ENCODE measurements at regions not wholly inside any gene's neighbourhood (a gene's known extent, or its start where the extent isn't known, plus 50 kb on each side); places are given as distances from the start of the nearest gene placed in this dataset.
A peak's percentile ranks its signal among the peaks of the same experiment; 100 is the strongest.

DNA sequence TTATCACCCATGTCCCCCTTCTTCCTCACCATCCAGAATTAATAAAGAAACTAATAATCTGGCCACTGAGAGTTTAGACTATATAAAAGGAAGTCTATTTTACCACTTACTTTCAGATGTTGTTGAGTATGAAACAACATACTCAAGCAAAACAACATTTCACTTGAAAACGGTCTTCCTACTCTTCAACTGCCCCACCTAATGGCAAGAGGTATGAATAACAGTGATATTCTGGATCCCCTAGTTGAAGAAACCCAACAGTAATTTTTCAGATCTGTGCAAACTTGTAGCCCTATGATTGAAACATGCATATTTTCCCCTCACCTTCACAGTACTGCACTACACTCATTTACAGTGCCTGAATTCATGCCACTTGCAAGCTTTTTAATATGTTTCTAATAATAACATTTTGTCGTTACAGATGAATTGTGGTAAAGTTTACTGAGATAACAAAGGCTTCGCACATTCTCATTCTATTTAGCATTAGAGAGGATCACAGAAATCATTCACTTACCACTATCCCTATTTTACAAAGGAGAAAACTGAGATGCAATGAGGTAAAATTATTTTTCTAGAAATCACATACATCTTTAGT is 267.9 kb upstream of the PDE4D start:
- Histone ChIP-seq H3K4me1 (ENCODE audit: insufficient read depth, low read length) (no peaks in the 10 kb centered on the region), H3K4me2 (ENCODE audit: low read depth, low read length) (no peak overlapping the region), H2AFZ (ENCODE audit: low read length) (no peak overlapping the region), H3K9me3 (ENCODE audit: low read length) (no peaks in the 10 kb centered on the region), H3K79me2 (ENCODE audit: insufficient read depth, low read length) (no peaks in the 10 kb centered on the region), H3K36me3 (replicated peaks in 1 of 2; ENCODE audit: control insufficient read depth in 1 of 2, insufficient read depth in 2 of 2, low read length in 2 of 2) (no peaks in the 10 kb centered on the region), H4K20me1 (ENCODE audit: insufficient read depth, low read length) (no peaks in the 10 kb centered on the region), H3K27me3 (ENCODE audit: control insufficient read depth in 1 of 2, insufficient read depth in 2 of 2, low read length in 2 of 2) (no peaks in the 10 kb centered on the region), H3K27ac (ENCODE audit: extremely low read length, insufficient read depth, low read length) (no peak overlapping the region), H3K9ac (ENCODE audit: insufficient read depth, low read depth, low read length) (no peak overlapping the region), H3K4me3 (replicated peaks in 1 of 3; ENCODE audit: insufficient read depth in 1 of 3, low read depth in 2 of 3, low read length in 3 of 3) (no peak overlapping the region)
- DNase-seq (ENCODE audit: low spot score), result peak; percentile 3
- intact Hi-C loops (cut with micrococcal nuclease; ENCODE audit: unreplicated experiment) (no loop called here), in situ Hi-C loops (cut with HindIII; ENCODE audit: extremely low pct_ligation_motif_present, low pct_unique_long_range_greater_than_20kb) (no loop called here)
- ChIA-PET CTCF (ENCODE audit: low intra/inter-chr PET ratio, low total read pairs) (interaction anchor here (0.8 kb wide), 1 partner anchor 352 kb away, joined by 3 read pairs; no protein-coding TSS in a partner anchor), POLR2A (no interaction called here)
- BruUV-seq (replicated peaks), result no TSS peak
- WGBS (ENCODE audit: low lambda C conversion rate), result 65% methylated on average over 3 of the region's 3 CpGs
- 0 out of 3 replicates have a peak, but pooled peaks have one; percentile 35 for ATAC-seq
- TF ChIP-seq, protein P1, sequence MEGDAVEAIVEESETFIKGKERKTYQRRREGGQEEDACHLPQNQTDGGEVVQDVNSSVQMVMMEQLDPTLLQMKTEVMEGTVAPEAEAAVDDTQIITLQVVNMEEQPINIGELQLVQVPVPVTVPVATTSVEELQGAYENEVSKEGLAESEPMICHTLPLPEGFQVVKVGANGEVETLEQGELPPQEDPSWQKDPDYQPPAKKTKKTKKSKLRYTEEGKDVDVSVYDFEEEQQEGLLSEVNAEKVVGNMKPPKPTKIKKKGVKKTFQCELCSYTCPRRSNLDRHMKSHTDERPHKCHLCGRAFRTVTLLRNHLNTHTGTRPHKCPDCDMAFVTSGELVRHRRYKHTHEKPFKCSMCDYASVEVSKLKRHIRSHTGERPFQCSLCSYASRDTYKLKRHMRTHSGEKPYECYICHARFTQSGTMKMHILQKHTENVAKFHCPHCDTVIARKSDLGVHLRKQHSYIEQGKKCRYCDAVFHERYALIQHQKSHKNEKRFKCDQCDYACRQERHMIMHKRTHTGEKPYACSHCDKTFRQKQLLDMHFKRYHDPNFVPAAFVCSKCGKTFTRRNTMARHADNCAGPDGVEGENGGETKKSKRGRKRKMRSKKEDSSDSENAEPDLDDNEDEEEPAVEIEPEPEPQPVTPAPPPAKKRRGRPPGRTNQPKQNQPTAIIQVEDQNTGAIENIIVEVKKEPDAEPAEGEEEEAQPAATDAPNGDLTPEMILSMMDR (CRISPR knock-in tag; IDR thresholded peaks at IDR 0.05), result peak; percentile 60
- no peak for TF ChIP-seq ZNF17 (CRISPR knock-in tag; IDR thresholded peaks at IDR 0.05)
- TF ChIP-seq ZNF382 (CRISPR knock-in tag; IDR thresholded peaks at IDR 0.05; ENCODE audit: borderline replicate concordance), result no peak
- TF ChIP-seq SAP130 (CRISPR knock-in tag; IDR thresholded peaks at IDR 0.05; ENCODE audit: low read depth), result no peak
- peak; percentile 46 for TF ChIP-seq STAG1 (CRISPR knock-in tag; IDR thresholded peaks at IDR 0.05)
- no peak for TF ChIP-seq PCBP1 (IDR thresholded peaks at IDR 0.05; ENCODE audit: borderline replicate concordance, low read depth, low read length)
- TF ChIP-seq GPN1 (CRISPR knock-in tag; IDR thresholded peaks at IDR 0.05; ENCODE audit: borderline replicate concordance), result no peak
- no peak for TF ChIP-seq ZNF709 (CRISPR knock-in tag; IDR thresholded peaks at IDR 0.05)
- no peak for TF ChIP-seq ZNF264 (CRISPR knock-in tag; IDR thresholded peaks at IDR 0.05)
- TF ChIP-seq, protein P2, sequence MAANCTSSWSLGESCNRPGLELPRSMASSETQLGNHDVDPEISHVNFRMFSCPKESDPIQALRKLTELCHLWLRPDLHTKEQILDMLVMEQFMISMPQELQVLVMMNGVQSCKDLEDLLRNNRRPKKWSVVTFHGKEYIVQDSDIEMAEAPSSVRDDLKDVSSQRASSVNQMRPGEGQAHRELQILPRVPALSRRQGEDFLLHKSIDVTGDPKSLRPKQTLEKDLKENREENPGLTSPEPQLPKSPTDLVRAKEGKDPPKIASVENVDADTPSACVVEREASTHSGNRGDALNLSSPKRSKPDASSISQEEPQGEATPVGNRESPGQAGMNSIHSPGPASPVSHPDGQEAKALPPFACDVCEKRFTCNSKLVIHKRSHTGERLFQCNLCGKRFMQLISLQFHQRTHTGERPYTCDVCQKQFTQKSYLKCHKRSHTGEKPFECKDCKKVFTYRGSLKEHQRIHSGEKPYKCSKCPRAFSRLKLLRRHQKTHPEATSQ (CRISPR knock-in tag; IDR thresholded peaks at IDR 0.05; ENCODE audit: borderline replicate concordance), result no peak
- peak; percentile 12; the same call in 1 of the 2 replicates for TF ChIP-seq SMC3 (IDR thresholded peaks at IDR 0.05; ENCODE audit: low read length)
- TF ChIP-seq ZNF782 (CRISPR knock-in tag; IDR thresholded peaks at IDR 0.05; ENCODE audit: borderline replicate concordance), result no peak
- TF ChIP-seq SMAD9 (CRISPR knock-in tag; IDR thresholded peaks at IDR 0.05), result no peak
- no peak for TF ChIP-seq FOSL1 (CRISPR knock-in tag; IDR thresholded peaks at IDR 0.05; ENCODE audit: borderline replicate concordance)
- TF ChIP-seq NFYB (CRISPR knock-in tag; IDR thresholded peaks at IDR 0.05), result no peak
- no peak for TF ChIP-seq CBX2 (IDR thresholded peaks at IDR 0.05; ENCODE audit: low read depth, low read length)
- TF ChIP-seq CBX2 (CRISPR knock-in tag; IDR thresholded peaks at IDR 0.05; ENCODE audit: low read depth), result no peak
- peak; percentile 67 for FAIRE-seq
